HG03175 (cell line): ENCODE measurements at regions not wholly inside any gene's neighbourhood (a gene's known extent, or its start where the extent isn't known, plus 50 kb on each side); places are given as distances from the start of the nearest gene placed in this dataset.

ENCODE experiments used
- ATAC-seq: cut with Tn5 transposase; IDR thresholded peaks from one replicate; pipeline ENCODE4 v1.9.1; 2021; ENCODE audit warnings: mild to moderate bottlenecking, moderate library complexity; ENCODE audit not compliant: unreplicated experiment

DNA sequence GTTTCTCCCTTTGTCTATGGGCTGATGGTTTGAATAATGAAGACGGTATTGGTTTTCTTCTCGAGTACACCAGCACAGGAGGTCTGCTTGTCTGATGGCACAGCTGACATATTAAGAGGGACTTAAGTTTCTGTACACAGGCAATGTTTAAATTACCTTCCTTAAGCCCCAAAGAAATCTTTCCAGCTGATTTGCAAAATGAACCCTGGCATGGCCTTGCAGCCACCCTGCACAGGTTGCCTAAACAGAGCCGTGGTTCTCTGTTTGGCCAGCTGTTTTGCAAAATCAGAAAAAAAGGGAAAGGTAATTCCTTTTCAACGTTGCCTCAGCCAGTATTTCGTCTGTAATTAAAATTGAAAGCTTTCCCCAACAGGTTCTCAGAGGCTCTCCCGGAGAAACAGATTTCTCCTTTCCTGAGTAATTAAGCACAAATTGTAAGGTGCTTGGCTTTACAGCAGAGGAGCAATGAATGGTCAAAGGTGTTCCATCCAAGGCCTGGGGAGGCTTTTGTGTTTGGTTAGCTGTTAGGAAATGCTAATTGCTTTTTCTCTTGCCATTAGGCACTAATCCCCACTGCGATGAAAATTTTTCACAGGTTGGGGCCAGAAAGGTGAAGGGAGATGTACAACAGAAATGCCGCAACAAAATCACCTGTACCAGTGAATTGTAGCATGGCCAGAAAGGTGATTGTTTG, 138.9 kb downstream of the RASEF start:
- ATAC-seq = no peak
